AG09319 (cell line): ENCODE measurements at regions not wholly inside any gene's neighbourhood (a gene's known extent, or its start where the extent isn't known, plus 50 kb on each side); places are given as distances from the start of the nearest gene placed in this dataset.

ENCODE experiments used
- DNase-seq: peaks from one replicate; pipeline ENCODE4 v3.0.0-alpha.2; 2010; ENCODE audit warnings: low read depth; ENCODE audit errors: extremely low read depth
- CTCF ChIP-seq: IDR thresholded peaks from 2 replicates; pipeline ENCODE4 v1.5.1; 2011; ENCODE audit warnings: low read depth, mild to moderate bottlenecking, inconsistent platforms, low read length, moderate library complexity

GRCh38 chr7:142597547-142597946 lies 151.7 kb upstream of the PRSS1 start:
- DNase-seq: no peak
- TF ChIP-seq CTCF: no peak

- no peak for TF ChIP-seq CTCF
- no peak for DNase-seq
Measured at GRCh38 chr7:142595816-142596516, 153.3 kb upstream of the PRSS1 start.

- TF ChIP-seq CTCF: no peak
- DNase-seq: no peak
Measured at GRCh38 chr7:142594078-142594477, 155.2 kb upstream of the PRSS1 start.

GRCh38 chr7:142593106-142593505 lies 156.2 kb upstream of the PRSS1 start:
- no peak for TF ChIP-seq CTCF
- no peak for DNase-seq

- DNase-seq: no peak
- no peak for TF ChIP-seq CTCF
Measured at GRCh38 chr7:142592664-142593063, 156.6 kb upstream of the PRSS1 start.

GRCh38 chr7:142592231-142592630 lies 157.0 kb upstream of the PRSS1 start:
- DNase-seq: no peak
- no peak for TF ChIP-seq CTCF

GRCh38 chr7:142590830-142591457 lies 158.3 kb upstream of the PRSS1 start:
- no peak for TF ChIP-seq CTCF
- no peak for DNase-seq
